ENCODE measurements at regions not wholly inside any gene's neighbourhood (a gene's known extent, or its start where the extent isn't known, plus 50 kb on each side); places are given as distances from the start of the nearest gene placed in this dataset.

DNA sequence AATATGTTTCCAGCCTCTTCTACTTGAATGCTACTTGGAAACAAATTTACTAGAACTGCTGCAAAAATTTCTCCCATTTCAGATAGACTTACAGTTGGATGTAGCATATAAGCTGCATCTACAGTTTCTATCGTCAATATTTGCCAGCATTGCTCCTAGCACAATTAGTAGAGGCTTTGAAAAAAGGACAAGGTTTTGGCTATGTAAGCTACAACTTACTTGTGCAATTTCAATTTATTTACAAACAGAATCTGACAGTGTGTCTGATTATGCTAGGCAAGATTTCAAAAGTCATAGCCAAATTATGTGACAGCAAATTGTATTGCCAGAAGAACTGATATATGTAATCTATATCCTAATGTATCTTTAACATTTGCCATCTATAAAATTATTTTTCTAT, 628.4 kb upstream of the FAM174A start:
- TF ChIP-seq POLR2A (IDR thresholded peaks at IDR 0.05; ENCODE audit: low read depth, low read length) (no peak), POLR2AphosphoS5 (IDR thresholded peaks at IDR 0.05; ENCODE audit: low read depth, low read length) (no peak)
